HL-60 (cell line): ENCODE measurements at regions not wholly inside any gene's neighbourhood (a gene's known extent, or its start where the extent isn't known, plus 50 kb on each side); places are given as distances from the start of the nearest gene placed in this dataset.

ENCODE experiments used
- DNase-seq, 2 experiments: peaks; one replicate each; pipeline ENCODE4 v3.0.0-alpha.2; 2010 to 2020; ENCODE audit warnings: low read depth in 1 of 2, low spot score in 1 of 2
- H3K27ac ChIP-seq: fragments of 250-450 bp; sonication (Bioruptor Pico); replicated peaks from 2 replicates; pipeline ENCODE4 v1.5.1; 2020; ENCODE audit warnings: mild to moderate bottlenecking, moderate library complexity
- H3K27me3 ChIP-seq: fragments of 250-450 bp; sonication (Bioruptor Pico); 2 replicates; pipeline ENCODE4 v1.5.1; 2021; ENCODE audit warnings: mild to moderate bottlenecking, moderate library complexity; ENCODE audit not compliant: insufficient read depth, poor library complexity, severe bottlenecking
- H3K4me3 ChIP-seq: replicated peaks from 2 replicates; pipeline ENCODE4 v1.5.1; 2011; ENCODE audit warnings: mild to moderate bottlenecking, control low read depth, low read length; ENCODE audit not compliant: insufficient read depth
- GABPA ChIP-seq: IDR thresholded peaks from 2 replicates; pipeline ENCODE4 v1.6.1; 2012; ENCODE audit warnings: low read depth
- POLR2AphosphoS5 ChIP-seq: IDR thresholded peaks from 2 replicates; pipeline ENCODE4 v1.6.1; 2012; ENCODE audit warnings: low read depth
- SPI1 ChIP-seq: IDR thresholded peaks from 2 replicates; pipeline ENCODE4 v1.6.1; 2012; ENCODE audit warnings: low read depth, mild to moderate bottlenecking, borderline replicate concordance
- TF ChIP-seq, protein P1 (sequence below): IDR thresholded peaks from one replicate; pipeline ENCODE4 v1.5.1; 2011; ENCODE audit warnings: low read length, control low read depth, inconsistent platforms; ENCODE audit not compliant: insufficient read depth
- TF ChIP-seq, protein P2 (sequence below): IDR thresholded peaks from 2 replicates; pipeline ENCODE4 v1.6.1; 2012; ENCODE audit warnings: low read depth; ENCODE audit not compliant: insufficient replicate concordance

DNA sequence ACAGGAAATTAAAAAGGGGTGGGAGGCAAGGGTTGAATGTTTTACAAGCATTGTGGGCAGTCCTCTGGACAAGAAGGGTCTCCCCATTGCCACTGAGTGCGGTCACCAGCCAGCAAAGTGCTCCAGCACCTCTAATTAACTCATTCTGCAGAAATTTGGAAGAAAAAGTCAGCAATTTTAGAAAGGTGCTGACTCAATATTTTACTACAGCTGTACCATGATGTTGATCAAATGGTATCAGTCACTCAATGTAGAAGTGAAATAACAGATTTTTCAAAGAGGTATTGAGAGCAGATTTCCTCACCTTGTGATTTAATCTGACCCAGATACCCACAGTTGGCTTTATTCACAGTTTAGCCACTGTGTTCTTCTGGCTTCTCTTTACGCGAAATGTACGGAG lies 96.7 kb downstream of the PMP22 start:
- Histone ChIP-seq H3K4me3 (no peak overlapping the region), H3K27ac (no peak overlapping the region), H3K27me3 (no peaks in the 10 kb centered on the region)
- no peak for DNase-seq
- TF ChIP-seq GABPA (no peak), POLR2AphosphoS5 (no peak), SPI1 (no peak)
- TF ChIP-seq, protein P1, sequence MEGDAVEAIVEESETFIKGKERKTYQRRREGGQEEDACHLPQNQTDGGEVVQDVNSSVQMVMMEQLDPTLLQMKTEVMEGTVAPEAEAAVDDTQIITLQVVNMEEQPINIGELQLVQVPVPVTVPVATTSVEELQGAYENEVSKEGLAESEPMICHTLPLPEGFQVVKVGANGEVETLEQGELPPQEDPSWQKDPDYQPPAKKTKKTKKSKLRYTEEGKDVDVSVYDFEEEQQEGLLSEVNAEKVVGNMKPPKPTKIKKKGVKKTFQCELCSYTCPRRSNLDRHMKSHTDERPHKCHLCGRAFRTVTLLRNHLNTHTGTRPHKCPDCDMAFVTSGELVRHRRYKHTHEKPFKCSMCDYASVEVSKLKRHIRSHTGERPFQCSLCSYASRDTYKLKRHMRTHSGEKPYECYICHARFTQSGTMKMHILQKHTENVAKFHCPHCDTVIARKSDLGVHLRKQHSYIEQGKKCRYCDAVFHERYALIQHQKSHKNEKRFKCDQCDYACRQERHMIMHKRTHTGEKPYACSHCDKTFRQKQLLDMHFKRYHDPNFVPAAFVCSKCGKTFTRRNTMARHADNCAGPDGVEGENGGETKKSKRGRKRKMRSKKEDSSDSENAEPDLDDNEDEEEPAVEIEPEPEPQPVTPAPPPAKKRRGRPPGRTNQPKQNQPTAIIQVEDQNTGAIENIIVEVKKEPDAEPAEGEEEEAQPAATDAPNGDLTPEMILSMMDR = no peak
- TF ChIP-seq, protein P2, sequence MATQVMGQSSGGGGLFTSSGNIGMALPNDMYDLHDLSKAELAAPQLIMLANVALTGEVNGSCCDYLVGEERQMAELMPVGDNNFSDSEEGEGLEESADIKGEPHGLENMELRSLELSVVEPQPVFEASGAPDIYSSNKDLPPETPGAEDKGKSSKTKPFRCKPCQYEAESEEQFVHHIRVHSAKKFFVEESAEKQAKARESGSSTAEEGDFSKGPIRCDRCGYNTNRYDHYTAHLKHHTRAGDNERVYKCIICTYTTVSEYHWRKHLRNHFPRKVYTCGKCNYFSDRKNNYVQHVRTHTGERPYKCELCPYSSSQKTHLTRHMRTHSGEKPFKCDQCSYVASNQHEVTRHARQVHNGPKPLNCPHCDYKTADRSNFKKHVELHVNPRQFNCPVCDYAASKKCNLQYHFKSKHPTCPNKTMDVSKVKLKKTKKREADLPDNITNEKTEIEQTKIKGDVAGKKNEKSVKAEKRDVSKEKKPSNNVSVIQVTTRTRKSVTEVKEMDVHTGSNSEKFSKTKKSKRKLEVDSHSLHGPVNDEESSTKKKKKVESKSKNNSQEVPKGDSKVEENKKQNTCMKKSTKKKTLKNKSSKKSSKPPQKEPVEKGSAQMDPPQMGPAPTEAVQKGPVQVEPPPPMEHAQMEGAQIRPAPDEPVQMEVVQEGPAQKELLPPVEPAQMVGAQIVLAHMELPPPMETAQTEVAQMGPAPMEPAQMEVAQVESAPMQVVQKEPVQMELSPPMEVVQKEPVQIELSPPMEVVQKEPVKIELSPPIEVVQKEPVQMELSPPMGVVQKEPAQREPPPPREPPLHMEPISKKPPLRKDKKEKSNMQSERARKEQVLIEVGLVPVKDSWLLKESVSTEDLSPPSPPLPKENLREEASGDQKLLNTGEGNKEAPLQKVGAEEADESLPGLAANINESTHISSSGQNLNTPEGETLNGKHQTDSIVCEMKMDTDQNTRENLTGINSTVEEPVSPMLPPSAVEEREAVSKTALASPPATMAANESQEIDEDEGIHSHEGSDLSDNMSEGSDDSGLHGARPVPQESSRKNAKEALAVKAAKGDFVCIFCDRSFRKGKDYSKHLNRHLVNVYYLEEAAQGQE = no peak

DNA sequence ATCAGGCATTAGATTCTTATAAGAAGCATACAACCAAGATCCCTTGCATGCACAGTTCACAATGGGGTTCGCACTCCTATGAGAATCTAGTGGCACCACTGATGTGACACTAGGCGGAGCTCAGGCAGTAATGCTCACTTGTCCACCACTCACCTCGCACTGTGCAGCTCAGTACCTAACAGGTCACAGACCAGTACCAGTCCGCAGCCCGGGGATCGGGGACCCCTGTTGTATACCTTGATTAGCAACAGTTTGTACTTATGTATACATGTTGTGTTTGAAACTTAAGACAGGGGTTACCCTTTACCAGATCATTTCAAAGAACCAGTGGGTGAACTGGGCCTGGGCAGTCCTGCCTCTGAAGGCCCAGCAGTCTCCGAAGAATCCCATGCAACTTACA lies 103.7 kb downstream of the PMP22 start:
- no peaks in the 10 kb centered on the region for H3K27me3 ChIP-seq
- no peak for DNase-seq

DNA sequence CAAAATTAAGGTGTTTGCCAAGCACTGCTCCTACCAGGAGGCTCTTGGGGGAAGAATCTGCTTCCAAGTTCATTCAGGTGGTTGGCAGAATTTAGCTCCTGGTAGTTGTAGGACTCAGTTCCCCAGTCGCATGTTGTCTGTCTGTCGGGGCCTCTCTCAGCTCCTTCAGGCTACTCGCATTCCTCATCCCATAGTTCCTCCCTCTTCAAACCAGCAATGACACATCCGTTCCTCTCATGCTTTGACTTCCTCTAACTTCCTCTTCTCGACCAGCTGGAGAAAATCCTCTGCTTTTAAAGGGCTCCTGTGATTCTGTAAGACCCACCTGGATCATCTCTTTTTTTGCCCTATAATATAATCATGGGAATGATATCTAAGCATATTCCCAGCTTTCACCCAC lies 108.1 kb downstream of the PMP22 start:
- Histone ChIP-seq H3K27me3 (no peaks in the 10 kb centered on the region), H3K27ac (no peak overlapping the region), H3K4me3 (no peak overlapping the region)
- TF ChIP-seq POLR2AphosphoS5 (no peak), SPI1 (peak; percentile 41; the same call in 1 of the 2 replicates)
- TF ChIP-seq, protein P2 = no peak
- peak in 1 of 2 experiments; percentile 16 for DNase-seq

More for the DNA sequence above, 103.7 kb downstream of the PMP22 start:
- H3K27ac ChIP-seq = no peak overlapping the region
- TF ChIP-seq GABPA = no peak
- TF ChIP-seq, protein P1 = no peak
- TF ChIP-seq POLR2AphosphoS5 = no peak
- H3K4me3 ChIP-seq = no peak overlapping the region

DNA sequence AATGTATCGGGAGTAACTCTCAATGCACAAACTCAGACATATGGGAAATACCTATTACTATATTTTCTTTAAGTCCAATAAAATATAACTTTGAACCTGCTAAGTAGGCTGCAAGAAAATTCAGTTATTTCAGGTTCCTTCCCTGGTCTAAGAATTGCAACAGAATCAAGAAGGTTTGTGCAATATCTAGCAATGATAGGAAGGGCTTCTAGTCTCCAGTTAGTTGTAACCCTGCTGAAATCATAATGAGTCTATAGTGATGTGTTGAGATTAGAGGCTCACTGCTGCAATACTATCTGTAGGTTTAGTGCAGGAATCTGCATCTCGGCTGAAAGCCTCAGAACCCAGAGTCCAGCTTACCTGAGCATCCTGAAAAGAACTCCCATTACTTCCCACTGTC lies 110.5 kb downstream of the PMP22 start:
- TF ChIP-seq, protein P2 = no peak
- TF ChIP-seq, protein P1 = no peak
- no peak for TF ChIP-seq SPI1
- no peak for TF ChIP-seq POLR2AphosphoS5
- no peak for TF ChIP-seq GABPA
- Histone ChIP-seq H3K4me3 (no peak overlapping the region), H3K27ac (no peak overlapping the region), H3K27me3 (no peaks in the 10 kb centered on the region)
- peak in 1 of 2 experiments; percentile 28 for DNase-seq
